ENCODE measurements at regions not wholly inside any gene's neighbourhood (a gene's known extent, or its start where the extent isn't known, plus 50 kb on each side); places are given as distances from the start of the nearest gene placed in this dataset.

- TF ChIP-seq CTCF (IDR thresholded peaks at IDR 0.05; ENCODE audit: poor library complexity), result no peak
- TF ChIP-seq EZH2phosphoT487 (IDR thresholded peaks at IDR 0.05; ENCODE audit: low read depth, severe bottlenecking, unreplicated experiment), result no peak
- no peak for TF ChIP-seq EZH2 (IDR thresholded peaks at IDR 0.05; ENCODE audit: borderline replicate concordance)
Measured at GRCh38 chr6:167669870-167670802, 156.6 kb upstream of the AFDN start.

Measured in hepatocyte (in vitro differentiated cells).